A172 (cell line): ENCODE measurements at regions not wholly inside any gene's neighbourhood (a gene's known extent, or its start where the extent isn't known, plus 50 kb on each side); places are given as distances from the start of the nearest gene placed in this dataset.

Experiments used
- DNase-seq: peaks from one replicate; pipeline ENCODE4 v3.0.0-alpha.2; 2015; ENCODE audit warnings: low spot score

- DNase-seq = no peak
Observed at GRCh38 chr2:164302786-164303185, 318.5 kb downstream of the GRB14 start.

- DNase-seq = no peak
Observed at GRCh38 chr2:164288235-164288634, 333.0 kb downstream of the GRB14 start.

GRCh38 chr2:164287056-164287455 is 334.2 kb downstream of the GRB14 start:
- no peak for DNase-seq

GRCh38 chr2:164285576-164285975 is 335.7 kb downstream of the GRB14 start:
- DNase-seq = no peak

- no peak for DNase-seq
Observed at GRCh38 chr2:164281896-164282295, 339.4 kb downstream of the GRB14 start.

GRCh38 chr2:164275659-164276058 is 345.6 kb downstream of the GRB14 start:
- no peak for DNase-seq

GRCh38 chr2:164260506-164260905 is 360.8 kb downstream of the GRB14 start:
- no peak for DNase-seq

- peak; percentile 14 for DNase-seq
Observed at GRCh38 chr2:164257742-164258141, 363.5 kb downstream of the GRB14 start.

- no peak for DNase-seq
Observed at GRCh38 chr2:164252568-164253287, 368.6 kb downstream of the GRB14 start.

- DNase-seq = no peak
Observed at GRCh38 chr2:164243315-164243714, 378.0 kb downstream of the GRB14 start.

GRCh38 chr2:164242409-164242808 is 378.9 kb downstream of the GRB14 start:
- DNase-seq = no peak

GRCh38 chr2:164234074-164234473 is 387.2 kb downstream of the GRB14 start:
- no peak for DNase-seq

- DNase-seq = no peak
Observed at GRCh38 chr2:164224007-164224406, 397.3 kb downstream of the GRB14 start.

- DNase-seq = no peak
Observed at GRCh38 chr2:164221473-164221872, 399.8 kb downstream of the GRB14 start.

- peak; percentile 1 for DNase-seq
Observed at GRCh38 chr2:164220265-164220664, 401.0 kb downstream of the GRB14 start.

- DNase-seq = no peak
Observed at GRCh38 chr2:164213916-164214315, 407.4 kb downstream of the GRB14 start.

- DNase-seq = peak; percentile 72
Observed at GRCh38 chr2:164205347-164205746, 415.9 kb downstream of the GRB14 start.

- DNase-seq = no peak
Observed at GRCh38 chr2:164203131-164203530, 418.2 kb downstream of the GRB14 start.

- no peak for DNase-seq
Observed at GRCh38 chr2:164198256-164198655, 423.0 kb downstream of the GRB14 start.

- DNase-seq = no peak
Observed at GRCh38 chr2:164190700-164191099, 430.6 kb downstream of the GRB14 start.

- no peak for DNase-seq
Observed at GRCh38 chr2:164189851-164190250, 431.4 kb downstream of the GRB14 start.

- DNase-seq = no peak
Observed at GRCh38 chr2:164187121-164187520, 434.2 kb downstream of the GRB14 start.

- no peak for DNase-seq
Observed at GRCh38 chr2:164186591-164186990, 434.7 kb downstream of the GRB14 start.

- no peak for DNase-seq
Observed at GRCh38 chr2:164182116-164182627, 439.1 kb downstream of the GRB14 start.
